A549 (cell line): ENCODE measurements at regions not wholly inside any gene's neighbourhood (a gene's known extent, or its start where the extent isn't known, plus 50 kb on each side); places are given as distances from the start of the nearest gene placed in this dataset.
"Not testable (repeated sequence)": the region's sequence is repeated elsewhere in the genome, so short reads cannot be mapped to it uniquely, and the experiment has no call there.

Source experiments
- ATAC-seq, 2 experiments: fragments of 200-7000 bp in 1 of 2; fragments of >200 bp in 1 of 2; cut with Nextera tagmentation in 1 of 2; cut with Tn5 transposase in 1 of 2; 3 replicates each; pipeline versions ENCODE4 v1.8.0 to v1.9.1; 2018 to 2020; ENCODE audit warnings: mild to moderate bottlenecking in 1 of 2, moderate library complexity in 1 of 2
- CTCF ChIA-PET: fragments of 300-600 bp; sonication (Branson Sonifier 250); formaldehyde crosslinking; extraction: SDS; loops from one replicate; lab custom pipeline; 2021; ENCODE audit warnings: antibody characterized with exemption, inconsistent platforms; lab: Yijun Ruan, JAX
- POLR2A ChIA-PET: fragments of 350-600 bp; formaldehyde crosslinking; extraction: SDS; loops from one replicate; lab custom pipeline; 2021; ENCODE audit warnings: antibody characterized with exemption, inconsistent platforms; lab: Yijun Ruan, JAX
- DNase-seq, 2 experiments: peaks; one replicate each; pipeline versions ENCODE4 v3.0.0 to v3.0.0-alpha.2; 2011 to 2016; ENCODE audit warnings: low read depth in 1 of 2, low spot score in 1 of 2
- FAIRE-seq: peaks from 2 replicates; lab custom pipeline; 2011; peaks lifted over from hg19 to GRCh38; lab: Jason Lieb, UNC
- H3K27ac ChIP-seq, 2 experiments: fragments of >200 bp; sonication (Bioruptor Twin); formaldehyde crosslinking; 3 replicates each; pipeline ENCODE4 v1.5.1; 2016 to 2017
- H3K4me1 ChIP-seq: fragments of >200 bp; sonication (Bioruptor Twin); formaldehyde crosslinking; 3 replicates; pipeline ENCODE4 v1.6.1; 2016
- H3K4me2 ChIP-seq: fragments of >200 bp; sonication (Bioruptor Twin); formaldehyde crosslinking; 3 replicates; pipeline ENCODE4 v1.6.1; 2016
- H3K4me3 ChIP-seq: fragments of >200 bp; sonication (Bioruptor Twin); formaldehyde crosslinking; 3 replicates; pipeline ENCODE4 v1.5.1; 2016
- H3K9me3 ChIP-seq: fragments of >200 bp; sonication (Bioruptor Twin); formaldehyde crosslinking; 3 replicates; pipeline ENCODE4 v1.6.1; 2016
- CEBPB ChIP-seq, 2 experiments: fragments of >200 bp in 1 of 2; sonication (Bioruptor Twin) in 1 of 2; formaldehyde crosslinking in 1 of 2; IDR thresholded peaks; 2 replicates each; pipeline ENCODE4 v1.6.1; 2012 to 2016
- E2F6 ChIP-seq: IDR thresholded peaks from 2 replicates; pipeline ENCODE4 v1.6.1; 2012; ENCODE audit warnings: low read depth, borderline replicate concordance
- EHF ChIP-seq: fragments of 250-450 bp; sonication (Bioruptor Pico); IDR thresholded peaks from 2 replicates; pipeline ENCODE4 v1.5.0; 2020; ENCODE audit warnings: mild to moderate bottlenecking
- EP300 ChIP-seq, 2 experiments: fragments of >200 bp; sonication (Bioruptor Twin); formaldehyde crosslinking; IDR thresholded peaks; 2 replicates in 1 of 2; 3 replicates in 1 of 2; pipeline ENCODE4 v1.6.1; 2016 to 2017
- FOSL2 ChIP-seq, 2 experiments: fragments of 450-650 bp in 1 of 2; fragments of >200 bp in 1 of 2; sonication (Bioruptor Twin) in 1 of 2; formaldehyde crosslinking; IDR thresholded peaks; 2 replicates each; pipeline versions ENCODE4 v1.5.0 to v1.6.1; 2016 to 2020; ENCODE audit warnings: mild to moderate bottlenecking in 1 of 2, moderate library complexity in 1 of 2
- HOXB13 ChIP-seq: fragments of 250-450 bp; sonication (Bioruptor Pico); IDR thresholded peaks from 2 replicates; pipeline ENCODE4 v1.5.0; 2020; ENCODE audit warnings: low read depth, mild to moderate bottlenecking, moderate library complexity
- HOXB5 ChIP-seq: fragments of 250-450 bp; sonication (Bioruptor Pico); IDR thresholded peaks from 2 replicates; pipeline ENCODE4 v1.5.0; 2020; ENCODE audit warnings: mild to moderate bottlenecking, moderate library complexity
- JUN ChIP-seq, 2 experiments: fragments of >200 bp; sonication (Bioruptor Twin); formaldehyde crosslinking; IDR thresholded peaks; 2 replicates in 1 of 2; 3 replicates in 1 of 2; pipeline ENCODE4 v1.6.1; 2016 to 2017
- KDM5A ChIP-seq: fragments of 200-600 bp; sonication (generic); IDR thresholded peaks from 2 replicates; pipeline ENCODE4 v1.6.1; 2016; ENCODE audit warnings: antibody characterized with exemption, mild to moderate bottlenecking
- MAZ ChIP-seq: fragments of 150-350 bp; IDR thresholded peaks from 2 replicates; pipeline ENCODE4 v1.6.1; 2014; ENCODE audit warnings: antibody characterized with exemption, low read depth, low read length, borderline replicate concordance
- PHF8 ChIP-seq: fragments of 200-600 bp; sonication (generic); IDR thresholded peaks from 2 replicates; pipeline ENCODE4 v1.6.1; 2016; ENCODE audit warnings: low read depth, mild to moderate bottlenecking, antibody characterized with exemption, moderate library complexity, borderline replicate concordance
- POLR2A ChIP-seq: IDR thresholded peaks from 2 replicates; pipeline ENCODE4 v1.6.1; 2012; ENCODE audit warnings: mild to moderate bottlenecking, low read length
- POLR2AphosphoS2 ChIP-seq: conservative IDR thresholded peaks from 2 replicates; pipeline ENCODE4 v1.6.1; 2012; ENCODE audit warnings: low read length, improper control_type of control experiment, inconsistent platforms
- RFX5 ChIP-seq: fragments of 450-650 bp; IDR thresholded peaks from 2 replicates; pipeline ENCODE4 v1.7.1; 2014; ENCODE audit warnings: antibody characterized with exemption, mild to moderate bottlenecking, moderate library complexity
- USF2 ChIP-seq: fragments of 450-650 bp; IDR thresholded peaks from 2 replicates; pipeline ENCODE4 v1.6.1; 2014; ENCODE audit warnings: antibody characterized with exemption
- ZSCAN20 ChIP-seq: fragments of 250-450 bp; sonication (Bioruptor Pico); IDR thresholded peaks from 2 replicates; pipeline ENCODE4 v1.8.0; 2022; ENCODE audit warnings: mild to moderate bottlenecking, moderate library complexity
- WGBS: methylation state at CpG from one replicate; pipeline ENCODE4 v1.1.6; 2017; ENCODE audit errors: missing lambda C conversion rate; 5-methylcytosine and 5-hydroxymethylcytosine counted together
- TF ChIP-seq, protein P1 (sequence below): IDR thresholded peaks from 2 replicates; pipeline ENCODE4 v1.6.1; 2012
- TF ChIP-seq, protein P2 (sequence below): fragments of 150-350 bp; IDR thresholded peaks from 2 replicates; pipeline ENCODE4 v1.6.1; 2014; ENCODE audit warnings: low read depth, mild to moderate bottlenecking, low read length

DNA sequence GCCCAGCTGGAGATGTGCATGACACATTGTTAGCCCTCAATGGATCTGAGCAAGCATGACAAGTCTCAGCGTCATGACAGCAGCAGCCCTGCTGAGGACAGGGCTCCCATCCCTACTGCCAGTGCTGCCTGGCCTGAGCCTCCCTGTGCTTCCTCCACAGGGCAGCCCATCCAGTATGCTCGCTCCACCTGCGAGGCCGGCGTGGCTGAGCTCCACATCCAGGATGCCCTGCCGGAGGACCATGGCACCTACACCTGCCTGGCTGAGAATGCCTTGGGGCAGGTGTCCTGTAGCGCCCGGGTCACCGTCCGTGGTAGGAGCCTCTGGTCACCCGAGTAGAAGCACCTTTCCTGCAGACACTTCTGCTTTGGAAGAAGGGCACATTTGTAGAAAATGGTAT is 85.8 kb upstream of the OSBPL11 start:
- no peak for FAIRE-seq

GRCh38 chr3:125681906-125682305 is 86.6 kb upstream of the OSBPL11 start:
- H3K4me1 ChIP-seq, H3K4me2 ChIP-seq, H3K4me3 ChIP-seq, POLR2A ChIA-PET, H3K27ac ChIP-seq, H3K9me3 ChIP-seq, DNase-seq, CTCF ChIA-PET, FAIRE-seq, ATAC-seq: not testable (repeated sequence)
- 48% methylated on average over 2 of the region's 5 CpGs for WGBS

More for the DNA sequence above, 85.8 kb upstream of the OSBPL11 start:
- Histone ChIP-seq H3K4me3 (no peak overlapping the region), H3K9me3 (no peaks in the 10 kb centered on the region), H3K27ac (no peak overlapping the region), H3K4me2 (no peak overlapping the region), H3K4me1 (no peaks in the 10 kb centered on the region)
- DNase-seq (no peak), ATAC-seq (no peak)
- POLR2A ChIA-PET: no interaction called here
- WGBS: 100% methylated on average over 1 of the region's 11 CpGs
- TF ChIP-seq RFX5 (no peak), CEBPB (IDR thresholded peaks at IDR 0.05) (no peak), E2F6 (no peak), PHF8 (no peak), ZSCAN20 (CRISPR knock-in tag) (no peak), HOXB13 (CRISPR knock-in tag) (no peak), MAZ (no peak), HOXB5 (CRISPR knock-in tag) (no peak), USF2 (no peak), FOSL2 (IDR thresholded peaks at IDR 0.05) (no peak), FOSL2 (CRISPR knock-in tag; IDR thresholded peaks at IDR 0.05) (no peak), EP300 (IDR thresholded peaks at IDR 0.05) (no peak), JUN (IDR thresholded peaks at IDR 0.05) (no peak), EHF (no peak)
- TF ChIP-seq, protein P1, sequence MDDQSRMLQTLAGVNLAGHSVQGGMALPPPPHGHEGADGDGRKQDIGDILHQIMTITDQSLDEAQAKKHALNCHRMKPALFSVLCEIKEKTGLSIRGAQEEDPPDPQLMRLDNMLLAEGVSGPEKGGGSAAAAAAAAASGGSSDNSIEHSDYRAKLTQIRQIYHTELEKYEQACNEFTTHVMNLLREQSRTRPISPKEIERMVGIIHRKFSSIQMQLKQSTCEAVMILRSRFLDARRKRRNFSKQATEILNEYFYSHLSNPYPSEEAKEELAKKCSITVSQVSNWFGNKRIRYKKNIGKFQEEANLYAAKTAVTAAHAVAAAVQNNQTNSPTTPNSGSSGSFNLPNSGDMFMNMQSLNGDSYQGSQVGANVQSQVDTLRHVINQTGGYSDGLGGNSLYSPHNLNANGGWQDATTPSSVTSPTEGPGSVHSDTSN: no peak
- TF ChIP-seq, protein P2, sequence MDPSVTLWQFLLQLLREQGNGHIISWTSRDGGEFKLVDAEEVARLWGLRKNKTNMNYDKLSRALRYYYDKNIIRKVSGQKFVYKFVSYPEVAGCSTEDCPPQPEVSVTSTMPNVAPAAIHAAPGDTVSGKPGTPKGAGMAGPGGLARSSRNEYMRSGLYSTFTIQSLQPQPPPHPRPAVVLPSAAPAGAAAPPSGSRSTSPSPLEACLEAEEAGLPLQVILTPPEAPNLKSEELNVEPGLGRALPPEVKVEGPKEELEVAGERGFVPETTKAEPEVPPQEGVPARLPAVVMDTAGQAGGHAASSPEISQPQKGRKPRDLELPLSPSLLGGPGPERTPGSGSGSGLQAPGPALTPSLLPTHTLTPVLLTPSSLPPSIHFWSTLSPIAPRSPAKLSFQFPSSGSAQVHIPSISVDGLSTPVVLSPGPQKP: no peak
- CTCF ChIA-PET: no interaction called here

- H3K27ac ChIP-seq, H3K4me1 ChIP-seq, CTCF ChIA-PET, H3K4me3 ChIP-seq, POLR2A ChIA-PET, H3K4me2 ChIP-seq, H3K9me3 ChIP-seq, ATAC-seq, DNase-seq, FAIRE-seq: not testable (repeated sequence)
- no CpG with 5 or more reads among the region's 4 CpGs for WGBS
Measured at GRCh38 chr3:125682610-125683009, 87.3 kb upstream of the OSBPL11 start.

DNA sequence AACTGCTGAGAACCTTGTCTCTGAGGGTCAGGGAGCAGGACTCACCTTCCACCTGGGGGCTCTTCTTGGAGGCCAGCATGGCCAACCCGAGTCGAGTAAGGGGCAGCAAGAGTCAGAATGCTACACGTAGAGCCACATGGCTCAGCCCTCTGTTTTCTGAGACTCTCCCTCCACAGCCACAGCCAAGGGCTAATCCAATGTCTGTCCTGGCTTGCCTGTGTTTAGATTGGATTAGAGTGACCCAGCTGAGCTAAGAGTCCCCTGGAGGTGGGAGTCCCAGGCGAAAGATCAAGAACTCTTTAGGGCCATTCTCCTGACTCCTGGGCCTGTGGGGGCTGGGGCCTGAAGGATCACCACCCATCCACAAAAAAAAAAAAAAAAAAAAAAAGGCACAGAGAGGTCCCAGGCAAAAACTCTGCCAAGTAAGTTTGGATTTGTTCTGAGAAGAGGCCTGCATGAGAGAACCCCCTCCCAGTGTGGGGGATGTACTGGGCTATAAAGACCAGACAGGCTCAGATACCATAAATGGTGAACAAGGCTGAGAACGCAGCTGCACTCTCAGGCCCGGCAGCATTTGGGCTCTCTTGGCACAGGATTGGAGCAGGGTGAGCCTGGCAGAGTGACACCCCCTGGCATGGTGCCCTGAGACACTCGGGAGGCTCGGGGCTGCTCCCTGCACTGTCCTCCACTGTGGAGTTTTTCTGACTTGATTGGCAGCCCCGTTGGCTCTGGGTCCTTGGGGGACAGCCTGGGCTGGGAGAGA is 88.0 kb upstream of the OSBPL11 start:
- Histone ChIP-seq H3K4me2 (no peak overlapping the region), H3K4me1 (no peaks in the 10 kb centered on the region), H3K4me3 (no peak overlapping the region), H3K27ac (no peak overlapping the region), H3K9me3 (no peaks in the 10 kb centered on the region)
- FAIRE-seq (no peak), DNase-seq (no peak), ATAC-seq (no peak)
- POLR2A ChIA-PET: no interaction called here
- WGBS: 43% methylated on average over 7 of the region's 9 CpGs
- no peak for TF ChIP-seq KDM5A
- no peak for TF ChIP-seq POLR2A
- TF ChIP-seq HOXB5 (CRISPR knock-in tag): no peak
- TF ChIP-seq RFX5: no peak
- no peak for TF ChIP-seq POLR2AphosphoS2
- no peak for TF ChIP-seq PHF8
- CTCF ChIA-PET: no interaction called here
